NCI-H526 treated with DMSO at 0.1 percent for 48 hours (cell line): ENCODE measurements at regions not wholly inside any gene's neighbourhood (a gene's known extent, or its start where the extent isn't known, plus 50 kb on each side); places are given as distances from the start of the nearest gene placed in this dataset.

Experiments
- DNase-seq: peaks from one replicate; lab custom pipeline; 2025; lab: John Stamatoyannopoulos, UW

DNA sequence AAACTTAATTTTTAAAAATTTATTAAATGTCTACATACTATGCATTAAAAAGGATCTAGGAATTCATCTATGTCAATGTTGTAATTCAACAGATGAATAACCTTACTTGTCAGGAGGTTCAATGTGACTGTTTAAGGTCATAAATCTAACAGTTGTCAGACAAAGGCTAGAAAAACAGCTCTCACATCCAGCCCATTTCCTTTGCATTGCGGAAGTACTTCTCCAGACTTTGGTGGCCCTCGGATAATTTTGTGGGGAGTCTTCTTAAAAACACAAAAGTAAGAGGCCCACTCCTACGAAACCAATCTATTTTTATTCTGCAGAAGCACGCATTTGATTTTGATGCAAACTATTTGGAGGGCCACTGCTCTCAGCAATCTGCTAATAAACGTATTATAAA is 122.6 kb upstream of the CHRM3 start:
- DNase-seq = no peak

GRCh38 chr1:239262538-239262937 is 123.8 kb upstream of the CHRM3 start:
- DNase-seq = no peak

- no peak for DNase-seq
These were observed 124.8 kb upstream of the CHRM3 start for GRCh38 chr1:239261521-239261920.

DNA sequence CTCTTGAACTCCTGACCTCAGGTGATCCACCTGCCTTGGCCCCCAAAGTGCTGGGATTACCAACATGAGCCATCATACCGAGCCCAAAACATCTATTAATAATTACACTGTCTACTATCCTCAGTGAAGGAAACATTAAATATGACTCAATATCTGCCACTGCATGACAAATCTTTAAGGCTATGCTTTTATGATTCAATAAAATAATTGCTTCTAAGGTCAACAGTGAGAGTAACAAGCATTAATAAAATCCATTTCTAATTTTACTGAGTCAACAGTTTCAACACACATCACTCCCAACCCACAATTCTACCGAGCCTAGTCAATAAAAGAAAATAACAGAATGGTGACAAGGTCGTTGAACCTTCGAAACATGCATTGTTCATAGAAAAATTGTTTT is 125.5 kb upstream of the CHRM3 start:
- DNase-seq = no peak

- no peak for DNase-seq
These were observed 130.7 kb upstream of the CHRM3 start for GRCh38 chr1:239255628-239256160.

- DNase-seq = no peak
These were observed 131.4 kb upstream of the CHRM3 start for GRCh38 chr1:239254999-239255398.

GRCh38 chr1:239253032-239253431 is 133.3 kb upstream of the CHRM3 start:
- DNase-seq = no peak

GRCh38 chr1:239250353-239251035 is 135.9 kb upstream of the CHRM3 start:
- DNase-seq = no peak

DNA sequence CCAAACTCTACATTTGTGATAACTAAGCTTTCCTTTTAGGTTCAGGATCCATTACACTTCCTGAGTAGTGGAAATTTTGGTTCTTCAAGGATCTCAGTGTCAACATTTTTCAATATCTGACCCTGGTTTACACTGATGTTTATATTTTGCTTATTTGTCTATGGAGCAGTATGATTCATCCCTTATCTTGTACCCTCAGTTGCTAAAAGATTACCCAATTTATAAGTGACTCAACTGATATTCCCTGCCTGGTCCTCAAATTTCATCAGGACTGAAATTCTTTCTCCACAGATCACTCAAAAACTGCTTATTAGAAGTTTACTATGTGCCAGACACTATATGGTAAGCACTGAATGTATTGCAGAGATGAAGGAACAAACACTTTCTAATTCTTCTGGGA is 139.1 kb upstream of the CHRM3 start:
- DNase-seq = no peak

- no peak for DNase-seq
These were observed 142.3 kb upstream of the CHRM3 start for GRCh38 chr1:239244084-239244483.

DNA sequence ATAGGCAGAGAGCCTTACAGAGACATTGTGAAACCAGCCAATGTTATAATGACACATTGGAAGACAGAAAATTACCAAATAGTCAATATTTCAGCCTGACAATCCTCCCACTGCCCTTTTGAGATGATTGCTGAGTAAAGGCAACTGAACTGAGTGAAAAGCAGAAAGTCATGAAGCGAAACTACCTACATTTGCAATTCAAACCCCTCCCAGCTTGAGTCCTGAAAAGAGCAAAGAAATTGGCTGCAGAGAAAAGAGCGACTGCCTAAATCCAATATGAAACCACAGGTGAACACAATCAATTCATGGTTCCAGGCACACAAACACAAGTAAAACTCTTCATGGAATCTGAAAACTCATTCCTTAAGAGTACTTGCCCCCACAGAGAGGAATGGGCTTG is 143.4 kb upstream of the CHRM3 start:
- DNase-seq = no peak

DNA sequence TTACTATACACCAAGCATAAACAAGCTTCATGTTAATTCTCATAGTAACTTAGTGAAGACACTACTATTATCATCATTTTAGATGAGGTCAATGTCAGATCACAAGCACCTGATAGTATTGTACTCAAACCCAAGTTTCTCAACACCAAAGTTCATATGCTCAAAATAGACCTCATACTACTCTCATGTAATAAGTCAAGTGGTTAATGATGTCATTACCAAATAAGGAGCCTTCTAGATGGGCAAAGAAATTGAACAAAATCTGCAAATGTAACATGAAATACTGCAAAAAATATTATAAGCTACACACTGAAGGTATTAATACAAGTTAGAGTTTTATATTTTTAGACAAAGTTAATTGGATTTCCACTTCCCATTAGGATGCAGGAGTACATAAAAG is 144.0 kb upstream of the CHRM3 start:
- no peak for DNase-seq

GRCh38 chr1:239240736-239241135 is 145.6 kb upstream of the CHRM3 start:
- DNase-seq = no peak

DNA sequence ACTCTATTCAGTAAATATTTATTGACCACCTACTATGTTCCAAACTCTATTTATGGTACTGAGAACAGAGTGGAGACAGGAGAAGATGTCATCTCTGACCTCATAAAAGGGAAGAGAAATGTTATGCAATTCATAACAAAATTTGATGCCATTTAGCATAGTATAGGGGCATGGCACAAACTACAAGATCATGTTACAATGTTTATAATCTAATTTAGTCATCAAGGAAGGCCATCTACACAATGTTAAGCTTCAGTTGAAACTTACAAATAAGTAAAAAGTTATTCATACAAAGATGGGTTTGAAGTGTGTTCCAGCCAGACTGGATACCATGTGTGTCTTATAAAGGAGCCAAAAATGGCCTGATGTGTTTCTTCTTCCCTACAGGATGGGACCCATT is 146.8 kb upstream of the CHRM3 start:
- DNase-seq = no peak

GRCh38 chr1:239237912-239238311 is 148.5 kb upstream of the CHRM3 start:
- DNase-seq = no peak

DNA sequence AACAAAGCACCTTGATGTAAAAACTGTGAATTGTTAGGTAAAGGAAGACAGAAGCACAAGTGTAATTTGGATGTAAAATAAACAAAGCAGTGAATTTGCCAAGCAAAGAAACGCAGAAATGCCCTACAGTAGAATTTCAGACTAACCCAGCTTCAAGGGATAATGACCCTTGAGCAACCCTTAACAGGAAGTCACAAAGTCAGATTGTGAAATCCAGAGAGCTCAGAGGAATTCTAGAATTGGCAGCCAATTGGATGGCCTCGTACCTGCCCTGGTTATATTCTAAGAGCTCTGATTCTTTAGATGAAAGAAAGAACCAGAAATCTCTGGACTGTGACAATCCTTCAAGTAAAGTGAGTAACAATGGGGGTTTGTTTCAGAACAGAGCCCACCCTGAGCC is 152.7 kb upstream of the CHRM3 start:
- DNase-seq = no peak

DNA sequence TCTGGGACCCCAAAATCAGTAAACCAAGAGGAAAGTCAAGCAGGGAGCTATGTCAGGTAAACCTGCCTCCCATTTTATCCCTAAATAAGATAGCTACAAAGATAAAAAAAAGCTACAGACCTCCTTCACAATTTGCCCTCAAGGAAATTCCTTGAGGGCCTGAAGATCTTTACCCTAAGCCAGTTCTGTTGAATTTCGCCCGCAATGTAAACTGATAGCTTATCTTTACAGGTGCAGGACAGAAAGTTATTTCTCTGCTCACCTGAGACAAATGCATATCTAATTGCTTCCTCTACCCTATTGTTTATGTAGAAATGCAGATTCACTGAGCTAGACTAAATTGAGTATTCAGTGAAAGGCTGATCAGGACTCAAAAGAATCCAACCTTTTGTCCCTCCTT is 153.4 kb upstream of the CHRM3 start:
- no peak for DNase-seq

DNA sequence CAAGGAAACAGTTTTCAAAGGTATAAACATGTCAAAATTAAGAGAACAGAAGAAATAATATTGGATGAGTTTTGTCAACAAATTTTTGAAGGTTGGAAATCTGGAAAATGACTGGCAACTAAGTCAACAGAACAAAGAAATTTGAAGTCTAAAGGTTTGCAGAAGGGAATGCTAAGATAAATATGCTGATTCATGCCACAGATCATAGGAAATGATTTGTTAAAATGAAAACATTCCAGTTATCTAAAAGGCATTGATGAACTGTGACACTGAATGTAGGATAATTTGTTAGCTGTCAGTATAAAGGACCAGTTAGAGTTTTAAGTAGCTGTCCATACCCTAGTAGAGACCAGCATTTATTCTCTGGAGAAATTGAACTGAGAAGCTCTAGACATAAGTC is 157.9 kb upstream of the CHRM3 start:
- no peak for DNase-seq

- no peak for DNase-seq
These were observed 161.0 kb upstream of the CHRM3 start for GRCh38 chr1:239225396-239225795.

GRCh38 chr1:239224100-239224499 is 162.3 kb upstream of the CHRM3 start:
- DNase-seq = no peak

- no peak for DNase-seq
These were observed 163.4 kb upstream of the CHRM3 start for GRCh38 chr1:239222999-239223398.

DNA sequence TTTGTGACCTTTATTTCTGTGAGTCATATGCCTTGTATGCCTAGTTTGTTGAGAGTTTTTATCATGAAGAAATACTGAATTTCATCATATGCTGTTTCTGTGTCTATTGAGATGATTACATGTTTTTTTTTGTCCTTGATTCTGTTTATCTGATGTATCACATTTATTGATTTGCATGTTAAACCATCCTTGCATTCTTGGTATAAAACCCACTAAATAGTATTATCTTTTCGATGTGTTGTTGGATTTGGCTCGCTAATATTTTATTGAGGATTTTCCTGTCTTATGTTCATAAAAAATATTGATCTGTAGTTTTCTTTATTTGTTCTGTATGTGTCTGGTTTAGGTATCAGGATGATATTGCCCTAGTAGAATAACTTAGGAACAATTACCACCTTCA is 164.7 kb upstream of the CHRM3 start:
- no peak for DNase-seq

- no peak for DNase-seq
These were observed 166.7 kb upstream of the CHRM3 start for GRCh38 chr1:239219679-239220078.

DNA sequence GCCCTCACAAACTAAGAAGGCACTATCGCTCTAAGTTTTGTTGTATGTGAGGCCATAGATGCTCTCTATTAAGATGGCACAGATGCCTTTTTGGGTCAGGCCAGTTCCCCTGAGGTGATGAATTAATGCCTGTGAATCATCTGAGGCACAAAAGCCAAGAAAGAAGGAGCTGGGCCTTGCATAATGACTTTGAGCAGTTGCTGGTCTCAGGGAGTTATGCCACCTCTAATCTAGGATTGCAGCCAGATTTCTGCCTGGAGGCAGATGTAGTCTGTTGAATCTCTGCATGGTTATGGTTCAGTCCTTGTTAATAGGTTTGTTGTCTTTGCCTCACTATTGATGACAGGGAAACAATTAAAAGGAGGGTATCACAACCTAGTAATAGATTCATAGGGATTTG is 168.1 kb upstream of the CHRM3 start:
- DNase-seq = no peak
